H1 (cell line): ENCODE measurements at regions not wholly inside any gene's neighbourhood (a gene's known extent, or its start where the extent isn't known, plus 50 kb on each side); places are given as distances from the start of the nearest gene placed in this dataset.

ENCODE experiments used
- CTCF ChIA-PET: fragments of 300-600 bp; sonication (Branson Sonifier 250); formaldehyde crosslinking; loops from one replicate; lab custom pipeline; 2021; ENCODE audit not compliant: partially characterized antibody; lab: Charles Lee
- POLR2A ChIA-PET: fragments of 300-600 bp; sonication (Branson Sonifier 250); formaldehyde crosslinking; loops from one replicate; lab custom pipeline; 2021; ENCODE audit warnings: inconsistent platforms; ENCODE audit not compliant: partially characterized antibody; lab: Charles Lee
- DNase-seq, 2 experiments: peaks; one replicate each; pipeline versions ENCODE4 v3.0.0 to v3.0.0-alpha.2; 2010 to 2022; ENCODE audit warnings: low spot score in 2 of 2, low read depth in 1 of 2, mixed read lengths in 1 of 2
- FAIRE-seq: peaks from 2 replicates; lab custom pipeline; 2011; peaks lifted over from hg19 to GRCh38; lab: Jason Lieb, UNC
- H2AFZ ChIP-seq: 2 replicates; pipeline ENCODE4 v1.8.1; 2012; ENCODE audit warnings: low read length, inconsistent platforms
- H2AK5ac ChIP-seq: 2 replicates; pipeline ENCODE4 v1.6.1; 2013; ENCODE audit warnings: low read depth, low read length
- H2BK120ac ChIP-seq: replicated peaks from 2 replicates; pipeline ENCODE3; 2013; ENCODE audit warnings: low read depth, low read length, inconsistent platforms
- H2BK12ac ChIP-seq: 2 replicates; pipeline ENCODE4 v1.6.1; 2013; ENCODE audit warnings: low read depth, low read length
- H2BK15ac ChIP-seq: 2 replicates; pipeline ENCODE4 v1.6.1; 2013; ENCODE audit warnings: low read length
- H2BK20ac ChIP-seq: 2 replicates; pipeline ENCODE4 v1.6.1; 2013; ENCODE audit warnings: low read length
- H2BK5ac ChIP-seq: 2 replicates; pipeline ENCODE4 v1.6.1; 2013; ENCODE audit warnings: low read depth, low read length
- H3K14ac ChIP-seq: 2 replicates; pipeline ENCODE4 v1.6.1; 2013; ENCODE audit warnings: inconsistent platforms; ENCODE audit not compliant: insufficient read length
- H3K18ac ChIP-seq: 2 replicates; pipeline ENCODE4 v1.6.1; 2013; ENCODE audit warnings: low read length; ENCODE audit errors: extremely low read depth
- H3K23ac ChIP-seq: 2 replicates; pipeline ENCODE4 v1.6.1; 2013; ENCODE audit warnings: inconsistent platforms; ENCODE audit not compliant: insufficient read length
- H3K23me2 ChIP-seq: 2 replicates; pipeline ENCODE4 v1.6.1; 2013; ENCODE audit warnings: low read depth, low read length
- H3K27ac ChIP-seq: 2 replicates; pipeline ENCODE4 v1.6.1; 2011; ENCODE audit warnings: low read depth, low read length, inconsistent platforms
- H3K27me3 ChIP-seq, 4 experiments: replicated peaks in 1 of 4; 1 replicate in 1 of 4; 2 replicates in 3 of 4; pipeline versions ENCODE4 v1.6.1 to v1.8.1; 2011 to 2013; ENCODE audit warnings: low read length in 3 of 4, mild to moderate bottlenecking in 3 of 4, inconsistent platforms in 2 of 4, mixed read lengths in 2 of 4, moderate library complexity in 1 of 4; ENCODE audit not compliant: control insufficient read depth in 3 of 4, insufficient read depth in 3 of 4; ENCODE audit errors: extremely low read depth in 1 of 4
- H3K36me3 ChIP-seq, 4 experiments: 2 replicates each; pipeline versions ENCODE4 v1.6.1 to v1.8.1; 2011 to 2013; ENCODE audit warnings: mild to moderate bottlenecking in 4 of 4, low read length in 3 of 4, moderate library complexity in 2 of 4, control low read depth in 1 of 4, inconsistent platforms in 1 of 4; ENCODE audit not compliant: insufficient read depth in 4 of 4, control insufficient read depth in 2 of 4
- H3K4ac ChIP-seq: replicated peaks from 2 replicates; pipeline ENCODE3; 2013; ENCODE audit warnings: low read length, low read depth, mixed read lengths, inconsistent platforms; ENCODE audit not compliant: insufficient read length
- H3K4me1 ChIP-seq, 4 experiments: replicated peaks in 1 of 4; 1 replicate in 1 of 4; 2 replicates in 3 of 4; pipeline versions ENCODE4 v1.6.1 to v1.8.1; 2011 to 2013; ENCODE audit warnings: low read length in 3 of 4, inconsistent platforms in 2 of 4, mixed read lengths in 1 of 4; ENCODE audit not compliant: insufficient read depth in 4 of 4, control insufficient read depth in 3 of 4
- H3K4me2 ChIP-seq, 2 experiments: 2 replicates each; pipeline versions ENCODE4 v1.6.1 to v1.8.1; 2011 to 2013; ENCODE audit warnings: low read depth in 2 of 2, low read length in 2 of 2, control low read depth in 1 of 2, inconsistent platforms in 1 of 2, mild to moderate bottlenecking in 1 of 2; ENCODE audit not compliant: insufficient read depth in 1 of 2
- H3K4me3 ChIP-seq, 4 experiments: fragments of 200-600, 300-600 bp in 1 of 4; sonication (generic), shearing (Covaris generic), sonication (Bioruptor Twin) in 1 of 4; 2 replicates each; pipeline versions ENCODE4 v1.5.1 to v1.8.1; 2011 to 2016; ENCODE audit warnings: low read length in 4 of 4, low read depth in 3 of 4, control low read depth in 2 of 4, inconsistent platforms in 2 of 4, mild to moderate bottlenecking in 2 of 4, mixed read lengths in 1 of 4, moderate library complexity in 1 of 4; ENCODE audit not compliant: insufficient read depth in 2 of 4; ENCODE audit errors: extremely low read depth in 1 of 4
- H3K56ac ChIP-seq: replicated peaks from 2 replicates; pipeline ENCODE3; 2013; ENCODE audit warnings: low read depth, mild to moderate bottlenecking, mixed read lengths, low read length, inconsistent platforms; ENCODE audit not compliant: insufficient read length
- H3K79me1 ChIP-seq: 2 replicates; pipeline ENCODE4 v1.6.1; 2013; ENCODE audit warnings: low read depth, low read length, control low read depth
- H3K79me2 ChIP-seq, 2 experiments: 2 replicates each; pipeline versions ENCODE4 v1.6.1 to v1.8.1; 2012 to 2013; ENCODE audit warnings: low read length in 2 of 2, mild to moderate bottlenecking in 2 of 2, inconsistent platforms in 1 of 2; ENCODE audit not compliant: insufficient read depth in 2 of 2, control insufficient read depth in 1 of 2
- H3K9ac ChIP-seq, 4 experiments: replicated peaks in 1 of 4; 1 replicate in 1 of 4; 2 replicates in 3 of 4; pipeline versions ENCODE4 v1.6.1 to v1.8.1; 2011 to 2013; ENCODE audit warnings: low read depth in 3 of 4, low read length in 3 of 4, control low read depth in 2 of 4, mild to moderate bottlenecking in 2 of 4, moderate library complexity in 2 of 4, inconsistent platforms in 1 of 4; ENCODE audit errors: extremely low read depth in 1 of 4
- H3K9me3 ChIP-seq, 2 experiments: 2 replicates each; pipeline versions ENCODE4 v1.6.1 to v1.8.1; 2012 to 2013; ENCODE audit warnings: mild to moderate bottlenecking in 2 of 2, moderate library complexity in 2 of 2, control low read depth in 1 of 2, inconsistent platforms in 1 of 2, low read depth in 1 of 2, low read length in 1 of 2, mixed read lengths in 1 of 2; ENCODE audit not compliant: insufficient read depth in 2 of 2
- H4K20me1 ChIP-seq, 2 experiments: replicated peaks in 1 of 2; 2 replicates each; pipeline versions ENCODE3 to v1.8.1; 2011 to 2013; ENCODE audit warnings: inconsistent platforms in 2 of 2, low read length in 2 of 2, mild to moderate bottlenecking in 1 of 2; ENCODE audit not compliant: insufficient read depth in 2 of 2, control insufficient read depth in 1 of 2
- H4K5ac ChIP-seq: 2 replicates; pipeline ENCODE4 v1.6.1; 2013; ENCODE audit warnings: low read length, low read depth, mixed read lengths, inconsistent platforms; ENCODE audit not compliant: insufficient read length
- H4K8ac ChIP-seq: 2 replicates; pipeline ENCODE4 v1.8.0; 2013; ENCODE audit warnings: mild to moderate bottlenecking, moderate library complexity, low read length, inconsistent platforms; ENCODE audit not compliant: insufficient read depth; ENCODE audit errors: extremely low read depth
- H4K91ac ChIP-seq: replicated peaks from 2 replicates; pipeline ENCODE3; 2013; ENCODE audit warnings: low read length, mixed read lengths, inconsistent platforms; ENCODE audit not compliant: insufficient read length
- CHD1 ChIP-seq: IDR thresholded peaks from 2 replicates; pipeline ENCODE4 v1.6.1; 2012; ENCODE audit warnings: low read depth, low read length, improper control_type of control experiment
- CREB1 ChIP-seq: IDR thresholded peaks from 2 replicates; pipeline ENCODE4 v1.6.1; 2012; ENCODE audit warnings: inconsistent platforms
- GTF2F1 ChIP-seq: IDR thresholded peaks from 2 replicates; pipeline ENCODE4 v1.6.1; 2012; ENCODE audit warnings: low read depth, low read length, improper control_type of control experiment, borderline replicate concordance
- HDAC2 ChIP-seq, 2 experiments: fragments of 300-600 bp in 1 of 2; sonication (generic) in 1 of 2; IDR thresholded peaks; 2 replicates each; pipeline ENCODE4 v1.6.1; 2011 to 2012; ENCODE audit warnings: low read depth in 2 of 2, low read length in 2 of 2, mild to moderate bottlenecking in 2 of 2, moderate library complexity in 2 of 2, borderline replicate concordance in 1 of 2, inconsistent platforms in 1 of 2
- HDAC6 ChIP-seq: IDR thresholded peaks from one replicate; pipeline ENCODE4 v1.7.1; 2012; ENCODE audit warnings: low read depth, mild to moderate bottlenecking, inconsistent platforms, low read length, moderate library complexity
- JUND ChIP-seq: IDR thresholded peaks from 2 replicates; pipeline ENCODE4 v1.6.1; 2011; ENCODE audit warnings: mild to moderate bottlenecking, improper control_type of control experiment, low read length
- KDM4A ChIP-seq: IDR thresholded peaks from one replicate; pipeline ENCODE4 v1.7.1; 2012; ENCODE audit warnings: low read depth, mild to moderate bottlenecking, moderate library complexity, low read length, inconsistent platforms; ENCODE audit not compliant: severe bottlenecking
- KDM5A ChIP-seq: fragments of 200-600 bp; IDR thresholded peaks from 2 replicates; pipeline ENCODE4 v1.7.1; 2012; ENCODE audit warnings: mild to moderate bottlenecking, low read length, inconsistent platforms, mixed read lengths
- NANOG ChIP-seq: IDR thresholded peaks from 2 replicates; pipeline ENCODE4 v1.6.1; 2011; ENCODE audit warnings: low read length, low read depth, mild to moderate bottlenecking, inconsistent platforms; ENCODE audit not compliant: insufficient read depth, poor library complexity, severe bottlenecking
- POLR2A ChIP-seq, 2 experiments: IDR thresholded peaks; 1 replicate in 1 of 2; 2 replicates in 1 of 2; pipeline ENCODE4 v1.6.1; 2011; ENCODE audit warnings: low read depth in 2 of 2, low read length in 2 of 2, mild to moderate bottlenecking in 2 of 2; ENCODE audit errors: control extremely low read depth in 1 of 2
- POU5F1 ChIP-seq: IDR thresholded peaks from 2 replicates; pipeline ENCODE4 v1.6.1; 2011; ENCODE audit warnings: low read depth, mild to moderate bottlenecking, low read length, moderate library complexity
- RAD21 ChIP-seq, 2 experiments: IDR thresholded peaks in 1 of 2; conservative IDR thresholded peaks in 1 of 2; 2 replicates each; pipeline ENCODE4 v1.6.1; 2011; ENCODE audit warnings: low read depth in 2 of 2, low read length in 2 of 2, improper control_type of control experiment in 1 of 2, inconsistent platforms in 1 of 2, mild to moderate bottlenecking in 1 of 2, moderate library complexity in 1 of 2
- SRF ChIP-seq: IDR thresholded peaks from 2 replicates; pipeline ENCODE4 v1.6.1; 2011; ENCODE audit warnings: mild to moderate bottlenecking, low read depth, low read length, moderate library complexity
- TAF1 ChIP-seq: IDR thresholded peaks from 2 replicates; pipeline ENCODE4 v1.6.1; 2011; ENCODE audit warnings: mild to moderate bottlenecking, low read depth, low read length
- YY1 ChIP-seq: IDR thresholded peaks from 2 replicates; pipeline ENCODE4 v1.6.1; 2011; ENCODE audit warnings: low read depth, mild to moderate bottlenecking, low read length
- WGBS, 2 experiments: shearing (Covaris generic) in 1 of 2; methylation state at CpG; one replicate each; pipeline versions ENCODE4 v1.1.6 to v1.1.7; 2013 to 2015; ENCODE audit warnings: low lambda C conversion rate in 2 of 2, mixed read lengths in 2 of 2, inconsistent platforms in 1 of 2, low coverage in 1 of 2, missing lambda C conversion rate in 1 of 2; ENCODE audit not compliant: insufficient replicate concordance in 2 of 2, insufficient coverage in 1 of 2, insufficient read length in 1 of 2; ENCODE audit errors: extremely low coverage in 1 of 2, missing lambda C conversion rate in 1 of 2; 5-methylcytosine and 5-hydroxymethylcytosine counted together

GRCh38 chr12:113532292-113532691, 60.6 kb upstream of the LHX5 start:
- no peak overlapping the region for H4K8ac ChIP-seq
- H3K79me1 ChIP-seq: no peaks in the 10 kb centered on the region
- H2BK5ac ChIP-seq: no peak overlapping the region
- ChIA-PET POLR2A (no interaction called here), CTCF (interaction anchor here (1.0 to 1.9 kb wide), 2 partner anchors 10 to 22 kb away, joined by 3 to 4 read pairs; no protein-coding TSS in a partner anchor)
- no peak for DNase-seq
- no peaks in the 10 kb centered on the region for H4K20me1 ChIP-seq
- no peak overlapping the region for H2BK120ac ChIP-seq
- H3K14ac ChIP-seq: no peak overlapping the region
- H3K23me2 ChIP-seq: no peaks in the 10 kb centered on the region
- no peak overlapping the region for H3K4ac ChIP-seq
- no peak overlapping the region for H3K23ac ChIP-seq
- no peak for FAIRE-seq
- no peaks in the 10 kb centered on the region for H3K79me2 ChIP-seq
- H2AK5ac ChIP-seq: no peak overlapping the region
- no peak overlapping the region for H2AFZ ChIP-seq
- H2BK15ac ChIP-seq: no peak overlapping the region
- no peaks in the 10 kb centered on the region for H3K36me3 ChIP-seq
- no peak overlapping the region for H4K91ac ChIP-seq
- H3K9me3 ChIP-seq: peaks cover 3 to 7% of the 10 kb centered on the region in 2 experiments; a peak in 1 of 4 replicates
- H3K27ac ChIP-seq: no peak overlapping the region
- H2BK12ac ChIP-seq: no peak overlapping the region
- no peaks in the 10 kb centered on the region; a peak in 3 of 7 replicates for H3K27me3 ChIP-seq
- no peak overlapping the region for H3K56ac ChIP-seq
- no peak overlapping the region for H4K5ac ChIP-seq
- H3K4me2 ChIP-seq: no peak overlapping the region
- H3K18ac ChIP-seq: no peak overlapping the region
- WGBS, 2 experiments: 80% methylated on average over 9 of the region's 13 CpGs; no CpG with 5 or more reads in 1 of the 2 experiments
- no peak overlapping the region for H3K9ac ChIP-seq
- H3K4me3 ChIP-seq: no peak overlapping the region
- no peak overlapping the region; the same call in 1 of the 2 replicates for H2BK20ac ChIP-seq
- peaks cover 4 to 8% (median 6%) of the 10 kb centered on the region in 4 experiments; a peak in 6 of 7 replicates for H3K4me1 ChIP-seq
- no peak for TF ChIP-seq KDM5A
- no peak for TF ChIP-seq POU5F1
- TF ChIP-seq CHD1: no peak
- TF ChIP-seq KDM4A: no peak
- no peak for TF ChIP-seq HDAC6
- TF ChIP-seq SRF: no peak
- no peak for TF ChIP-seq RAD21 (IDR thresholded peaks at IDR 0.05 in 1 of 2, conservative IDR thresholded peaks at IDR 0.05 in 1 of 2; ENCODE audit: low read depth in 2 of 2, low read length in 2 of 2)
- TF ChIP-seq JUND: no peak
- TF ChIP-seq YY1: no peak
- TF ChIP-seq GTF2F1: no peak
- no peak for TF ChIP-seq TAF1
- TF ChIP-seq CREB1: no peak
- TF ChIP-seq HDAC2 (IDR thresholded peaks at IDR 0.05; ENCODE audit: borderline replicate concordance in 1 of 2, low read depth in 2 of 2, low read length in 2 of 2): no peak
- TF ChIP-seq POLR2A (IDR thresholded peaks at IDR 0.05; ENCODE audit: control extremely low read depth in 1 of 2, low read depth in 2 of 2, low read length in 2 of 2): no peak
- TF ChIP-seq NANOG: no peak
